Inferior parietal cortex (tissue), 1 donor: ENCODE measurements at regions not wholly inside any gene's neighbourhood (a gene's known extent, or its start where the extent isn't known, plus 50 kb on each side); places are given as distances from the start of the nearest gene placed in this dataset.
"Not testable (repeated sequence)": the region's sequence is repeated elsewhere in the genome, so short reads cannot be mapped to it uniquely, and the experiment has no call there.

Source experiments
- DNase-seq: peaks from one replicate; pipeline ENCODE4 v3.0.0-alpha.2; 2016; ENCODE audit errors: extremely low spot score

- not testable (repeated sequence) for DNase-seq
Measured at GRCh38 chr6:2302482-2302881, 57.1 kb upstream of the GMDS start.

- DNase-seq = no peak
Measured at GRCh38 chr6:2296781-2297180, 51.4 kb upstream of the GMDS start.
